CD4-positive, alpha-beta memory T cell (primary cell): ENCODE measurements at regions not wholly inside any gene's neighbourhood (a gene's known extent, or its start where the extent isn't known, plus 50 kb on each side); places are given as distances from the start of the nearest gene placed in this dataset.

Experiments used
- CTCF ChIA-PET: fragments of 350-600 bp; sonication (Branson Sonifier 250); formaldehyde crosslinking; loops from one replicate; lab custom pipeline; 2021; ENCODE audit warnings: inconsistent platforms; ENCODE audit not compliant: partially characterized antibody; lab: Charles Lee
- POLR2A ChIA-PET: fragments of 350-600 bp; sonication (Branson Sonifier 250); formaldehyde crosslinking; loops from one replicate; lab custom pipeline; 2021; ENCODE audit not compliant: partially characterized antibody; lab: Charles Lee
- DNase-seq, 5 donors: peaks; one replicate each; pipeline versions ENCODE4 v3.0.0 to v3.0.0-alpha.2; 2020 to 2022; ENCODE audit warnings: mixed read lengths in 1 of 5
- H3K27ac ChIP-seq: one replicate; pipeline ENCODE4 v1.7.0; 2013; ENCODE audit warnings: low read depth, low read length
- H3K27me3 ChIP-seq: 2 replicates; pipeline ENCODE4 v1.7.0; 2013; ENCODE audit warnings: mild to moderate bottlenecking, low read length, moderate library complexity; ENCODE audit not compliant: insufficient read depth
- H3K36me3 ChIP-seq: 2 replicates; pipeline ENCODE4 v1.7.0; 2013; ENCODE audit warnings: mild to moderate bottlenecking, low read length, moderate library complexity; ENCODE audit not compliant: insufficient read depth
- H3K4me1 ChIP-seq: 2 replicates; pipeline ENCODE4 v1.7.0; 2013; ENCODE audit warnings: mild to moderate bottlenecking, low read length, moderate library complexity; ENCODE audit not compliant: insufficient read depth
- H3K4me3 ChIP-seq, 2 donors: one replicate each; pipeline ENCODE4 v1.7.0; 2013; ENCODE audit warnings: low read length in 2 of 2, mild to moderate bottlenecking in 1 of 2
- H3K9me3 ChIP-seq, 2 donors: one replicate each; pipeline ENCODE4 v1.7.0; 2013; ENCODE audit warnings: low read length in 2 of 2, control low read depth in 1 of 2; ENCODE audit not compliant: control insufficient read depth in 1 of 2
- H3K27ac Mint-ChIP-seq, 7 donors: one replicate each; pipeline ENCODE4 v1.8.0; 2020 to 2021; ENCODE audit warnings: mixed read lengths in 7 of 7, mild to moderate bottlenecking in 6 of 7, inconsistent platforms in 3 of 7, moderate library complexity in 3 of 7
- H3K27me3 Mint-ChIP-seq, 2 donors: one replicate each; pipeline ENCODE4 v1.8.0; 2020 to 2021; ENCODE audit warnings: mixed read lengths in 2 of 2
- H3K36me3 Mint-ChIP-seq, 2 donors: one replicate each; pipeline ENCODE4 v1.8.0; 2020 to 2021; ENCODE audit warnings: mixed read lengths in 2 of 2, inconsistent platforms in 1 of 2, mild to moderate bottlenecking in 1 of 2
- H3K4me1 Mint-ChIP-seq, 4 donors: one replicate each; pipeline ENCODE4 v1.8.0; 2020 to 2021; ENCODE audit warnings: mixed read lengths in 4 of 4, mild to moderate bottlenecking in 1 of 4
- H3K4me3 Mint-ChIP-seq, 8 donors: one replicate each; pipeline ENCODE4 v1.8.0; 2020 to 2021; ENCODE audit warnings: mixed read lengths in 8 of 8, mild to moderate bottlenecking in 7 of 8, moderate library complexity in 6 of 8, inconsistent platforms in 3 of 8
- H3K9me3 Mint-ChIP-seq, 8 donors: one replicate each; pipeline ENCODE4 v1.8.0; 2020 to 2021; ENCODE audit warnings: mixed read lengths in 8 of 8, mild to moderate bottlenecking in 5 of 8, inconsistent platforms in 3 of 8, moderate library complexity in 1 of 8
- intact Hi-C: fragments of 100-400 bp; cut with micrococcal nuclease; formaldehyde crosslinking; loops from one replicate; pipeline ENCODE4 v1.15.1; 2023

- no peaks in the 10 kb centered on the region for H3K27me3 ChIP-seq
- H3K9me3 ChIP-seq = no peaks in the 10 kb centered on the region
- Mint-ChIP-seq H3K36me3 (no peaks in the 10 kb centered on the region), H3K27ac (no peak overlapping the region), H3K4me1 (no peaks in the 10 kb centered on the region), H3K4me3 (no peak overlapping the region), H3K27me3 (peaks cover 5 to 17% of the 10 kb centered on the region in 2 donors), H3K9me3 (peaks cover 0 to 2% (median 0%) of the 10 kb centered on the region in 8 donors)
- no peaks in the 10 kb centered on the region for H3K36me3 ChIP-seq
- ChIA-PET POLR2A (no interaction called here), CTCF (no interaction called here)
- no peak overlapping the region for H3K4me3 ChIP-seq
- H3K4me1 ChIP-seq = no peaks in the 10 kb centered on the region
- DNase-seq = no peak
- intact Hi-C loops = no loop called here
- no peak overlapping the region for H3K27ac ChIP-seq
Observed at GRCh38 chr11:27214713-27215112, 148.3 kb downstream of the CCDC34 start.

GRCh38 chr11:27213232-27213660 lies 149.8 kb downstream of the CCDC34 start:
- no peaks in the 10 kb centered on the region for H3K9me3 ChIP-seq
- Mint-ChIP-seq H3K36me3 (no peaks in the 10 kb centered on the region), H3K27me3 (peaks cover 5 to 14% of the 10 kb centered on the region in 2 donors), H3K9me3 (peaks cover 0 to 1% (median 0%) of the 10 kb centered on the region in 8 donors), H3K4me3 (no peak overlapping the region), H3K4me1 (no peaks in the 10 kb centered on the region), H3K27ac (no peak overlapping the region)
- no peak overlapping the region for H3K4me3 ChIP-seq
- ChIA-PET POLR2A (no interaction called here), CTCF (interaction anchor here (0.6 kb wide), 1 partner anchor 282 kb away, joined by 3 read pairs; no protein-coding TSS in a partner anchor)
- H3K27me3 ChIP-seq = no peaks in the 10 kb centered on the region
- H3K36me3 ChIP-seq = no peaks in the 10 kb centered on the region
- no peaks in the 10 kb centered on the region for H3K4me1 ChIP-seq
- no peak overlapping the region for H3K27ac ChIP-seq
- intact Hi-C loops = no loop called here
- no peak for DNase-seq

- ChIA-PET POLR2A (no interaction called here), CTCF (no interaction called here)
- no peaks in the 10 kb centered on the region for H3K4me1 Mint-ChIP-seq
- H3K27ac Mint-ChIP-seq = no peak overlapping the region
- no peaks in the 10 kb centered on the region for H3K27me3 ChIP-seq
- H3K36me3 Mint-ChIP-seq = no peaks in the 10 kb centered on the region
- no peak overlapping the region for H3K4me3 Mint-ChIP-seq
- peaks cover 5 to 7% of the 10 kb centered on the region in 2 donors for H3K27me3 Mint-ChIP-seq
- peaks cover 0 to 5% (median 0%) of the 10 kb centered on the region in 8 donors for H3K9me3 Mint-ChIP-seq
- no peaks in the 10 kb centered on the region for H3K9me3 ChIP-seq
- H3K4me1 ChIP-seq = no peaks in the 10 kb centered on the region
- no peak for DNase-seq
- H3K36me3 ChIP-seq = no peaks in the 10 kb centered on the region
- H3K27ac ChIP-seq = no peak overlapping the region
- intact Hi-C loops = no loop called here
- H3K4me3 ChIP-seq = no peak overlapping the region
Observed at GRCh38 chr11:27212248-27212780, 150.7 kb downstream of the CCDC34 start.

- H3K36me3 ChIP-seq = no peaks in the 10 kb centered on the region
- intact Hi-C loops = no loop called here
- H3K36me3 Mint-ChIP-seq = no peaks in the 10 kb centered on the region
- no peak overlapping the region for H3K27ac Mint-ChIP-seq
- H3K27me3 ChIP-seq = no peaks in the 10 kb centered on the region
- no peaks in the 10 kb centered on the region for H3K9me3 ChIP-seq
- no peaks in the 10 kb centered on the region for H3K4me1 ChIP-seq
- no peak overlapping the region for H3K27ac ChIP-seq
- CTCF ChIA-PET = no interaction called here
- peaks cover 0 to 5% (median 0%) of the 10 kb centered on the region in 8 donors for H3K9me3 Mint-ChIP-seq
- no peak for DNase-seq
- POLR2A ChIA-PET = no interaction called here
- H3K4me3 Mint-ChIP-seq = no peak overlapping the region
- H3K4me1 Mint-ChIP-seq = no peaks in the 10 kb centered on the region
- no peak overlapping the region for H3K4me3 ChIP-seq
- peaks cover 5 to 7% of the 10 kb centered on the region in 2 donors for H3K27me3 Mint-ChIP-seq
Observed at GRCh38 chr11:27211370-27212127, 151.5 kb downstream of the CCDC34 start.

- Mint-ChIP-seq H3K27me3 (peaks cover 9 to 10% of the 10 kb centered on the region in 2 donors), H3K4me1 (no peaks in the 10 kb centered on the region), H3K27ac (no peak overlapping the region), H3K36me3 (no peaks in the 10 kb centered on the region), H3K4me3 (no peak overlapping the region), H3K9me3 (peaks cover 0 to 5% (median 0%) of the 10 kb centered on the region in 8 donors)
- Histone ChIP-seq H3K4me1 (no peaks in the 10 kb centered on the region), H3K27ac (no peak overlapping the region), H3K9me3 (no peaks in the 10 kb centered on the region), H3K4me3 (no peak overlapping the region), H3K27me3 (no peaks in the 10 kb centered on the region), H3K36me3 (no peaks in the 10 kb centered on the region)
- DNase-seq = no peak
- ChIA-PET CTCF (no interaction called here), POLR2A (no interaction called here)
- intact Hi-C loops = no loop called here
Observed at GRCh38 chr11:27210531-27210930, 152.5 kb downstream of the CCDC34 start.

GRCh38 chr11:27209562-27210005 lies 153.4 kb downstream of the CCDC34 start:
- Mint-ChIP-seq H3K27me3 (peaks cover 8 to 9% of the 10 kb centered on the region in 2 donors), H3K4me3 (no peak overlapping the region), H3K4me1 (no peaks in the 10 kb centered on the region), H3K36me3 (no peaks in the 10 kb centered on the region), H3K9me3 (peaks cover 0 to 5% (median 0%) of the 10 kb centered on the region in 8 donors), H3K27ac (no peak overlapping the region)
- no peaks in the 10 kb centered on the region for H3K36me3 ChIP-seq
- CTCF ChIA-PET = no interaction called here
- DNase-seq = no peak
- H3K4me3 ChIP-seq = no peak overlapping the region
- POLR2A ChIA-PET = no interaction called here
- intact Hi-C loops = no loop called here
- H3K4me1 ChIP-seq = no peaks in the 10 kb centered on the region
- H3K9me3 ChIP-seq = no peaks in the 10 kb centered on the region
- H3K27ac ChIP-seq = no peak overlapping the region
- H3K27me3 ChIP-seq = no peaks in the 10 kb centered on the region

GRCh38 chr11:27208846-27209245 lies 154.2 kb downstream of the CCDC34 start:
- CTCF ChIA-PET = no interaction called here
- no peak overlapping the region for H3K27ac Mint-ChIP-seq
- no peaks in the 10 kb centered on the region for H3K4me1 ChIP-seq
- H3K4me1 Mint-ChIP-seq = no peaks in the 10 kb centered on the region
- no peak for DNase-seq
- no peaks in the 10 kb centered on the region for H3K36me3 ChIP-seq
- no peak overlapping the region for H3K4me3 Mint-ChIP-seq
- no peak overlapping the region for H3K4me3 ChIP-seq
- H3K9me3 Mint-ChIP-seq = peaks cover 0 to 5% (median 0%) of the 10 kb centered on the region in 8 donors
- H3K27me3 ChIP-seq = no peaks in the 10 kb centered on the region
- no peak overlapping the region for H3K27ac ChIP-seq
- no peaks in the 10 kb centered on the region for H3K36me3 Mint-ChIP-seq
- peaks cover 7 to 9% of the 10 kb centered on the region in 2 donors for H3K27me3 Mint-ChIP-seq
- POLR2A ChIA-PET = no interaction called here
- H3K9me3 ChIP-seq = no peaks in the 10 kb centered on the region
- intact Hi-C loops = no loop called here
